ENCODE measurements at regions not wholly inside any gene's neighbourhood (a gene's known extent, or its start where the extent isn't known, plus 50 kb on each side); places are given as distances from the start of the nearest gene placed in this dataset.

DNA sequence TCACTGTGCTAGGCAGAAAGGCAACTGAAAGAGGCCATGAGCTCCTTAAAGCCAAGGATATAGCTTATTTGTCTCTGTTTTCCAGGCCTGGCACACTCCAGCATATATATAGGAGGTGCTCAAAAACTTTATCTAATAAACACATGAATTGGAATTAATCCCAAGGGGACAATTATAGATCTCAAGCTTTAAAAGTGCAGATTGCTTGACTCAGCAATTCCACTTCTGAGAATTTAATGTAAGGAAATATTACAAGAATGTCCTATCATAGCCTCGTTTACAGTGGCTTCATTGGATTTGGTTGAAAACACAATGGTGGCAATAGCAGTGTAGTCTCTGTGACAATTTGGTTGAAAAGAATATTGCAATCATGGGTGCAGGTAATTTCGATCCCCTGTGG lies 267.3 kb downstream of the SHQ1 start (continued):
- TF ChIP-seq, protein P1, sequence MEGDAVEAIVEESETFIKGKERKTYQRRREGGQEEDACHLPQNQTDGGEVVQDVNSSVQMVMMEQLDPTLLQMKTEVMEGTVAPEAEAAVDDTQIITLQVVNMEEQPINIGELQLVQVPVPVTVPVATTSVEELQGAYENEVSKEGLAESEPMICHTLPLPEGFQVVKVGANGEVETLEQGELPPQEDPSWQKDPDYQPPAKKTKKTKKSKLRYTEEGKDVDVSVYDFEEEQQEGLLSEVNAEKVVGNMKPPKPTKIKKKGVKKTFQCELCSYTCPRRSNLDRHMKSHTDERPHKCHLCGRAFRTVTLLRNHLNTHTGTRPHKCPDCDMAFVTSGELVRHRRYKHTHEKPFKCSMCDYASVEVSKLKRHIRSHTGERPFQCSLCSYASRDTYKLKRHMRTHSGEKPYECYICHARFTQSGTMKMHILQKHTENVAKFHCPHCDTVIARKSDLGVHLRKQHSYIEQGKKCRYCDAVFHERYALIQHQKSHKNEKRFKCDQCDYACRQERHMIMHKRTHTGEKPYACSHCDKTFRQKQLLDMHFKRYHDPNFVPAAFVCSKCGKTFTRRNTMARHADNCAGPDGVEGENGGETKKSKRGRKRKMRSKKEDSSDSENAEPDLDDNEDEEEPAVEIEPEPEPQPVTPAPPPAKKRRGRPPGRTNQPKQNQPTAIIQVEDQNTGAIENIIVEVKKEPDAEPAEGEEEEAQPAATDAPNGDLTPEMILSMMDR (IDR thresholded peaks at IDR 0.05; ENCODE audit: control extremely low read depth in 1 of 3, insufficient read depth in 1 of 3, low read depth in 1 of 3, low read length in 3 of 3) = no peak

All from H1 (cell line).